GM10847 (cell line): ENCODE measurements at regions not wholly inside any gene's neighbourhood (a gene's known extent, or its start where the extent isn't known, plus 50 kb on each side); places are given as distances from the start of the nearest gene placed in this dataset.

Source experiments
- POLR2A ChIP-seq: IDR thresholded peaks from 2 replicates; pipeline ENCODE4 v1.6.1; 2011; ENCODE audit not compliant: insufficient read length; ENCODE audit errors: extremely low read depth

GRCh38 chr1:101356604-101357443 lies 120.0 kb downstream of the S1PR1 start:
- no peak for TF ChIP-seq POLR2A

- TF ChIP-seq POLR2A, result no peak
These were observed 120.7 kb downstream of the S1PR1 start for GRCh38 chr1:101357444-101357986.

- no peak for TF ChIP-seq POLR2A
These were observed 123.7 kb downstream of the S1PR1 start for GRCh38 chr1:101360506-101360905.

- TF ChIP-seq POLR2A, result no peak
These were observed 127.1 kb downstream of the S1PR1 start for GRCh38 chr1:101363891-101364318.

- TF ChIP-seq POLR2A, result no peak
These were observed 127.7 kb downstream of the S1PR1 start for GRCh38 chr1:101364370-101365120.

GRCh38 chr1:101365186-101365585 lies 128.4 kb downstream of the S1PR1 start:
- no peak for TF ChIP-seq POLR2A

GRCh38 chr1:101365878-101366277 lies 129.1 kb downstream of the S1PR1 start:
- no peak for TF ChIP-seq POLR2A

- no peak for TF ChIP-seq POLR2A
These were observed 129.8 kb downstream of the S1PR1 start for GRCh38 chr1:101366513-101367215.

DNA sequence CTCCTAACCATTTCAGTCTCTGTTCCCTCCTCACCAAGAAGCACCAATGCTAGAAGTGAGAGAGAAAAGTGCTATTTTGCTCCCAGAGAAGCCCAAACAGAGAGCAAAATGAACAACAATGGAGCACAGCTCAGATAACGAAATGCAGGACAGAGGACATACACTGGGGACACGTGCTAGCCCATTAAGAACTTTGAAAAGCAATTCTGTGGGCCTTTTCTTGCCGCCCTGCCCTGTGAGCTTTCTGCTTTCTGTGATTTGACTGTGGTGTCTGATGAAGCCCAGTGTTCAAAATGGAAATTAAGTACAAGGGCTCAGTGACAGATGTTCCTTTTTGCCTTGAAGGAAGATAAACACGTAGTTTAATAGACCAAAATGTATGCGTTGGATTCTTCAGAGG lies 130.8 kb downstream of the S1PR1 start:
- TF ChIP-seq POLR2A, result no peak

GRCh38 chr1:101370488-101370887 lies 133.7 kb downstream of the S1PR1 start:
- no peak for TF ChIP-seq POLR2A

GRCh38 chr1:101371259-101371658 lies 134.4 kb downstream of the S1PR1 start:
- no peak for TF ChIP-seq POLR2A

GRCh38 chr1:101373570-101373969 lies 136.8 kb downstream of the S1PR1 start:
- no peak for TF ChIP-seq POLR2A

GRCh38 chr1:101376121-101377083 lies 139.6 kb downstream of the S1PR1 start:
- no peak for TF ChIP-seq POLR2A

DNA sequence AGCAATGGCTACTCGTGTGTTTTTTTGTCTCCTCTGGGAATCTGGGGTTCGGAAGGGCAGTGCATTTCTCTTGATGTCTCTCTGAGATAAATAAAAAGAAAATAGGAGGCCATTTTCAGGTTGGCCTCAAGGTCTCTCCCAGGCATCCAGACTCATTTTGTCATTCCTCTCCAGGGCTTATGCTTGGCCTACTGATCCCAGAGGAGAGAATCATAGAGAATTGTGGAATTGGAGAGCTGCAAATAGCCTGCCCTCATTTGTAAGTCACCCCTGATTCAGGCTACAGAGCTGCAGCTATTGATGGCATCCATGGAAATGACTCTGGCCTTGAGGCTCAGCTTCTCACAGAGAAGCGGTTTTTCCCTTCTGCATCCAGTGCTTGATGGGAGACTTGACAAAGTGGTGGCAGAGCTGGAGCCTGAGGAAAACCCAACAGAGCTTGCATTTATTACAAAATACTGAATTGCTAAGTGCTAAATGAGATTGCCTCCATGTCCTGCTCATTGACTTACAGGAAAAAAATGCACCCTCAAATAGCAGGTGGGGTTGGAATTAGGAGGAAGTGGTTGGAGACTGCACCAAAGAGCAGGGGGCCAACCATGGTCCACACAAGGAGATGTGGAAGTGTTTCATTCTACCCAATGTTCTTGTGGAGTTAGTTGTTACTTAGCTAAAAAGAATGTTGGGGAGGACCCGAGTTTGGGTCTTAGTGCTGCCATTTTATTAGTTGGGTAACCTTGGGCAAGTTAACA lies 140.4 kb downstream of the S1PR1 start:
- no peak for TF ChIP-seq POLR2A

GRCh38 chr1:101379037-101379436 lies 142.2 kb downstream of the S1PR1 start:
- no peak for TF ChIP-seq POLR2A
